NCI-H128 (cell line): ENCODE measurements at regions not wholly inside any gene's neighbourhood (a gene's known extent, or its start where the extent isn't known, plus 50 kb on each side); places are given as distances from the start of the nearest gene placed in this dataset.
"Not testable (repeated sequence)": the region's sequence is repeated elsewhere in the genome, so short reads cannot be mapped to it uniquely, and the experiment has no call there.

ENCODE experiments used
- DNase-seq: peaks from one replicate; lab custom pipeline; 2025; ENCODE audit not compliant: unreplicated experiment; lab: John Stamatoyannopoulos, UW

- DNase-seq = no peak
Measured at GRCh38 chr1:148386617-148387016, 96.5 kb downstream of the PPIAL4G start.

GRCh38 chr1:148386031-148386398, 97.1 kb downstream of the PPIAL4G start:
- DNase-seq = not testable (repeated sequence)

- DNase-seq = no peak
Measured at GRCh38 chr1:148385371-148386030, 97.6 kb downstream of the PPIAL4G start.

- DNase-seq = no peak
Measured at GRCh38 chr1:148383966-148384365, 99.1 kb downstream of the PPIAL4G start.

- DNase-seq = no peak
Measured at GRCh38 chr1:148379697-148380096, 103.4 kb downstream of the PPIAL4G start.

GRCh38 chr1:148379170-148379500, 104.0 kb downstream of the PPIAL4G start:
- DNase-seq = no peak

- DNase-seq = not testable (repeated sequence)
Measured at GRCh38 chr1:148377992-148378391, 105.1 kb downstream of the PPIAL4G start.

GRCh38 chr1:148377045-148377444, 106.1 kb downstream of the PPIAL4G start:
- not testable (repeated sequence) for DNase-seq

- no peak for DNase-seq
Measured at GRCh38 chr1:148374101-148374500, 109.0 kb downstream of the PPIAL4G start.

GRCh38 chr1:148373192-148373925, 109.7 kb downstream of the PPIAL4G start:
- no peak for DNase-seq

- no peak for DNase-seq
Measured at GRCh38 chr1:148372731-148373130, 110.4 kb downstream of the PPIAL4G start.

GRCh38 chr1:148372051-148372726, 110.9 kb downstream of the PPIAL4G start:
- not testable (repeated sequence) for DNase-seq

- DNase-seq = peak; percentile 24
Measured at GRCh38 chr1:148371551-148371994, 111.5 kb downstream of the PPIAL4G start.

GRCh38 chr1:148370661-148371060, 112.4 kb downstream of the PPIAL4G start:
- not testable (repeated sequence) for DNase-seq

- no peak for DNase-seq
Measured at GRCh38 chr1:148367596-148367995, 115.5 kb downstream of the PPIAL4G start.

GRCh38 chr1:148366136-148366753, 116.9 kb downstream of the PPIAL4G start:
- not testable (repeated sequence) for DNase-seq

GRCh38 chr1:148365151-148365550, 118.0 kb downstream of the PPIAL4G start:
- DNase-seq = not testable (repeated sequence)

- DNase-seq = not testable (repeated sequence)
Measured at GRCh38 chr1:148363979-148364378, 119.1 kb downstream of the PPIAL4G start.

GRCh38 chr1:148363439-148363810, 119.7 kb downstream of the PPIAL4G start:
- DNase-seq = no peak

- DNase-seq = no peak
Measured at GRCh38 chr1:148362626-148363438, 120.3 kb downstream of the PPIAL4G start.

- DNase-seq = no peak
Measured at GRCh38 chr1:148362216-148362611, 120.9 kb downstream of the PPIAL4G start.
